Body of pancreas (tissue), 4 donors: ENCODE measurements at regions not wholly inside any gene's neighbourhood (a gene's known extent, or its start where the extent isn't known, plus 50 kb on each side); places are given as distances from the start of the nearest gene placed in this dataset.

Source experiments
- CTCF ChIP-seq, 7 experiments: fragments of 450-650 bp in 4 of 7; fragments of 200-600 bp in 3 of 7; sonication (generic) in 3 of 7; IDR thresholded peaks; one replicate each; pipeline ENCODE4 v1.5.1; 2016 to 2019; ENCODE audit warnings: antibody characterized with exemption in 7 of 7
- POLR2A ChIP-seq, 3 donors: fragments of 450-650 bp; IDR thresholded peaks; one replicate each; pipeline ENCODE4 v1.6.1; 2016; ENCODE audit warnings: antibody characterized with exemption in 3 of 3, mild to moderate bottlenecking in 2 of 3

- TF ChIP-seq CTCF (IDR thresholded peaks at IDR 0.05) (no peak), POLR2A (IDR thresholded peaks at IDR 0.05) (no peak)
Observed at GRCh38 chr18:75551071-75551470, 123.6 kb upstream of the SMIM21 start.
